ENCODE measurements at regions not wholly inside any gene's neighbourhood (a gene's known extent, or its start where the extent isn't known, plus 50 kb on each side); places are given as distances from the start of the nearest gene placed in this dataset.

DNA sequence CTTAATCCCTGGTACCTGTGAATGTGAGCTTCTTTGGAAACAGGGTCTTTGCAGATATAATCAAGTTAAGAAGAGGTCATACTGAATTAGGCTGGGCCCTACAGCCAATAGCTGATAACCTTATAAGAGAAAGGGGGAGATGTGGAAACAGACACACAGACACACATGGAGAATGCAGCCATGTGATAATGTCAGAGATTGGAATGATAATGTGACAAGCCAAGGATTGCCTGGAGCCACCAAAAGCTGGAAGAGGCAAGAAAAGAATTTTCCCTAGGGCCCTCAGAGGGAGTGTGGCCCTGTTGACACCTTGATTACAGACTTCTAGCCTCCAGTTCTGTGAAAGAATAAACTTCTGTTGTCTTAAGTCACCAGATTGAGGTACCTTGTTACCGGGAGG, 114.5 kb upstream of the SOD1 start:
- H3K9ac ChIP-seq (ENCODE audit: insufficient read depth in 1 of 2, low read depth in 2 of 2, low read length in 2 of 2) = no peak overlapping the region
- H3K9me3 ChIP-seq (replicated peaks; ENCODE audit: control insufficient read depth, insufficient read depth, low read depth, low read length) = no peaks in the 10 kb centered on the region
- H3K27ac ChIP-seq (ENCODE audit: extremely low read depth, low read depth, low read length) = no peak overlapping the region
- POLR2A ChIA-PET = interaction anchor here (0.7 kb wide), 1 partner anchor 13 kb away, joined by 3 read pairs; no protein-coding TSS in a partner anchor
- peaks cover 10 to 19% of the 10 kb centered on the region in 2 experiments; a peak in 4 of 5 replicates for H3K27me3 ChIP-seq (ENCODE audit: control insufficient read depth in 2 of 2, insufficient read depth in 2 of 2, low read length in 2 of 2)
- DNase-seq (ENCODE audit: extremely low read depth in 1 of 4, low spot score in 3 of 4) (no peak), FAIRE-seq (no peak), ATAC-seq (no peak)
- no peaks in the 10 kb centered on the region for H4K20me1 ChIP-seq (replicated peaks; ENCODE audit: control insufficient read depth, insufficient read depth, low read length)
- no peaks in the 10 kb centered on the region for H3K36me3 ChIP-seq (ENCODE audit: control insufficient read depth, insufficient read depth, low read length)
- no TSS peak for BruUV-seq (replicated peaks)
- CTCF ChIA-PET (ENCODE audit: low intra/inter-chr PET ratio) = no interaction called here
- intact Hi-C loops (cut with micrococcal nuclease) (no loop called here), in situ Hi-C loops (cut with MboI) (no loop called here)
- WGBS (ENCODE audit: insufficient coverage, low coverage, missing lambda C conversion rate) = 6% methylated on average over 1 of the region's 1 CpG
- H3K9me1 ChIP-seq (ENCODE audit: control insufficient read depth, insufficient read depth, low read length) = no peaks in the 10 kb centered on the region
- H3K4me2 ChIP-seq (ENCODE audit: insufficient read depth, low read length) = no peak overlapping the region
- H2AFZ ChIP-seq (ENCODE audit: low read depth, low read length) = no peak overlapping the region
- no peaks in the 10 kb centered on the region for H3K79me2 ChIP-seq (ENCODE audit: control insufficient read depth, insufficient read depth, low read length)
- no peak overlapping the region for H3K4me3 ChIP-seq
- H3K4me1 ChIP-seq (replicated peaks in 1 of 2; ENCODE audit: control insufficient read depth in 2 of 2, insufficient read depth in 2 of 2, low read length in 2 of 2) = no peaks in the 10 kb centered on the region
- TF ChIP-seq GABPB2 (CRISPR knock-in tag; conservative IDR thresholded peaks at IDR 0.05) (no peak), CREB5 (CRISPR knock-in tag; IDR thresholded peaks at IDR 0.05) (no peak), ZKSCAN3 (CRISPR knock-in tag; IDR thresholded peaks at IDR 0.05) (no peak), RAD21 (CRISPR knock-in tag; conservative IDR thresholded peaks at IDR 0.05 in 1 of 2, IDR thresholded peaks at IDR 0.05 in 1 of 2) (no peak), C11orf30 (IDR thresholded peaks at IDR 0.05; ENCODE audit: low read depth) (no peak), ZKSCAN1 (IDR thresholded peaks at IDR 0.05; ENCODE audit: low read depth, low read length) (no peak), TGIF2 (CRISPR knock-in tag; IDR thresholded peaks at IDR 0.05) (no peak), POLR3A (IDR thresholded peaks at IDR 0.05; ENCODE audit: borderline replicate concordance, extremely low read depth, insufficient read depth, insufficient read length) (no peak), SPI1 (IDR thresholded peaks at IDR 0.05; ENCODE audit: borderline replicate concordance, low read depth, low read length) (no peak), SMARCA4 (IDR thresholded peaks at IDR 0.05) (no peak), BRD9 (IDR thresholded peaks at IDR 0.05; ENCODE audit: low read depth, partially characterized antibody) (no peak), SNRNP70 (optimal IDR thresholded peaks at IDR 0.05; ENCODE audit: low read depth, low read length) (no peak), TCF15 (CRISPR knock-in tag; IDR thresholded peaks at IDR 0.05) (no peak), DACH1 (IDR thresholded peaks at IDR 0.05; ENCODE audit: partially characterized antibody) (no peak), ZNF133 (CRISPR knock-in tag; IDR thresholded peaks at IDR 0.05) (no peak)
- TF ChIP-seq, protein P1, sequence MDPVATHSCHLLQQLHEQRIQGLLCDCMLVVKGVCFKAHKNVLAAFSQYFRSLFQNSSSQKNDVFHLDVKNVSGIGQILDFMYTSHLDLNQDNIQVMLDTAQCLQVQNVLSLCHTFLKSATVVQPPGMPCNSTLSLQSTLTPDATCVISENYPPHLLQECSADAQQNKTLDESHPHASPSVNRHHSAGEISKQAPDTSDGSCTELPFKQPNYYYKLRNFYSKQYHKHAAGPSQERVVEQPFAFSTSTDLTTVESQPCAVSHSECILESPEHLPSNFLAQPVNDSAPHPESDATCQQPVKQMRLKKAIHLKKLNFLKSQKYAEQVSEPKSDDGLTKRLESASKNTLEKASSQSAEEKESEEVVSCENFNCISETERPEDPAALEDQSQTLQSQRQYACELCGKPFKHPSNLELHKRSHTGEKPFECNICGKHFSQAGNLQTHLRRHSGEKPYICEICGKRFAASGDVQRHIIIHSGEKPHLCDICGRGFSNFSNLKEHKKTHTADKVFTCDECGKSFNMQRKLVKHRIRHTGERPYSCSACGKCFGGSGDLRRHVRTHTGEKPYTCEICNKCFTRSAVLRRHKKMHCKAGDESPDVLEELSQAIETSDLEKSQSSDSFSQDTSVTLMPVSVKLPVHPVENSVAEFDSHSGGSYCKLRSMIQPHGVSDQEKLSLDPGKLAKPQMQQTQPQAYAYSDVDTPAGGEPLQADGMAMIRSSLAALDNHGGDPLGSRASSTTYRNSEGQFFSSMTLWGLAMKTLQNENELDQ (CRISPR knock-in tag; IDR thresholded peaks at IDR 0.05; ENCODE audit: borderline replicate concordance) = no peak
